H54 (cell line): ENCODE measurements at regions not wholly inside any gene's neighbourhood (a gene's known extent, or its start where the extent isn't known, plus 50 kb on each side); places are given as distances from the start of the nearest gene placed in this dataset.
"Not testable (repeated sequence)": the region's sequence is repeated elsewhere in the genome, so short reads cannot be mapped to it uniquely, and the experiment has no call there.

ENCODE experiments used
- DNase-seq: peaks from one replicate; pipeline ENCODE4 v3.0.0; 2011; ENCODE audit warnings: low spot score, mixed read lengths; ENCODE audit not compliant: insufficient read length
- FAIRE-seq: peaks from 3 replicates; lab custom pipeline; 2011; peaks lifted over from hg19 to GRCh38; lab: Jason Lieb, UNC
- POLR2A ChIP-seq: IDR thresholded peaks from 2 replicates; pipeline ENCODE4 v1.6.1; 2011; ENCODE audit warnings: low read depth, mild to moderate bottlenecking, low read length

DNA sequence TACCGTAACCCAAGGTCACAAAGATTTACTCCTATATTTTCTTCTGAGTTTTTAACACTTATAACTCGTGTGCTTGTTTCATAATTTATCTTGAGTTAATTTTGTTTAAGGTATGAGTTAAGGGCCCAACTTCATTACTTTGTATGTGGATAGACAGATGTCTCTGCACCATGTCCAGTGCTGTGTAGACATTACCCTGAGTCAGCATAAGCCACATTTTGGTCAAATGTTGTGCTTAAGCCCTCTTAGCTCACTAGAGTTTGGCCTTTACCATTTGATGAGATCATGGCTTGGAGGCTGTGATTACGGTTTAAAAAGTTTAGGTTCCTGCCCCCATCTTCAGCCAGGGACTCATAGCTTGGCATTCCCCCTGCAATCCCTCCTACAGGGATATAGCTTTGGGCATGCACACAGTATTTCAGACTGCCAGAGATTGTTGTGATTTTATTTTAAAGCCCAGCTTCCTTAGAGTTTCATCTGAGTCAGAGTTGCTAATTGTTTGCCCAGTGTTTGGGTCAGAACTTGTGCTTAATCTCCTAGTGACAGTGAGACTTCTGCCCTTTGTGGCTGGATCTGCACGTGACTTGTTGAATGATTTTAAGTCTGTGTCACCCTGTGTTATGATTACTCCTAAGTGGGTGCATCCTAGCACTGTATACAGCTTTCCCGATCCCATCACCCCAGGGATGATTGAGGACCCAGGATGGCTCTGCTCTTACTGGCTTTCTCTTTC lies 393.1 kb downstream of the CNTNAP4 start:
- FAIRE-seq: no peak
- no peak for TF ChIP-seq POLR2A
- no peak for DNase-seq

DNA sequence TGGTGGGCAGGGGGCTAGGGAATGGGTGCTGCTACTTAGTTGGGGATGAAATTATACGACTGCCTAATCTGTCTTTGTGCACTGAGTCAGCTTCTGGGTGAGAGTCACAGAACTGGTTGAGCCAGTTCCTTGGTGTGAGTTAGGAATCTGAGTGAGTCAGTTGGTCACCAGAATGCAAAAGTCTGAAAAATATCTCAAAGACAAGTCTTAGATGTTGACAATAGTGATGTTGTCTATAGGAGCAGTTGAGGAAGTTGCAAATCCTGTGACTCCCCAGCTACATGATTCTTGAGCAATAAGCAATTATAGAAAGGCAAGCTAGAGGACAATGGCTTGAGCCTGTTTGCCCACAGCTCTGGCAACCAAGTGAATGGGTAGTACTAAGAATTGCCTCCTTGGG lies 399.2 kb downstream of the CNTNAP4 start:
- DNase-seq (no peak), FAIRE-seq (no peak)
- no peak for TF ChIP-seq POLR2A

GRCh38 chr16:76681296-76681695 lies 404.1 kb downstream of the CNTNAP4 start:
- DNase-seq (no peak), FAIRE-seq (no peak)
- no peak for TF ChIP-seq POLR2A

GRCh38 chr16:76683051-76683450 lies 405.9 kb downstream of the CNTNAP4 start:
- TF ChIP-seq POLR2A: no peak
- DNase-seq (no peak), FAIRE-seq (no peak)

DNA sequence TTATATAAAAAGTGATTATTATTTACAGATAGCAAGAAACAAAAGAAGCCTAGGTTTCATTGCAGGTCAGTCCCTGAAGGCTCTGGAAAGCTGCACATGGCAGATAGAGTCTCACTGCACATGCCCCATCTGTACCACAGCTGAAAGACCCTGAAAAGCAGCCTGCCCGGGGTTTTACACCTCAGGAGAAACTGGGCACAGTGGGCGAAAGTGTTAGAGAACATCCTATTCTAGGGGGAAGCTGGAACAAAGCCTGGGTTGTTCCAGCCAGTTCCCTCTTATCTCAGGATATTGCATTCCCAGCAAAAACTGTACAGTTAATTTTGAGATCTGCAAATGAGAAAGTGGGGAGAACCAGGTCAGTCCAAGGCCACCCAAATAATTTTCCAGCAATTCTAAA lies 419.7 kb downstream of the CNTNAP4 start:
- no peak for DNase-seq
- TF ChIP-seq POLR2A: no peak
- no peak for FAIRE-seq

DNA sequence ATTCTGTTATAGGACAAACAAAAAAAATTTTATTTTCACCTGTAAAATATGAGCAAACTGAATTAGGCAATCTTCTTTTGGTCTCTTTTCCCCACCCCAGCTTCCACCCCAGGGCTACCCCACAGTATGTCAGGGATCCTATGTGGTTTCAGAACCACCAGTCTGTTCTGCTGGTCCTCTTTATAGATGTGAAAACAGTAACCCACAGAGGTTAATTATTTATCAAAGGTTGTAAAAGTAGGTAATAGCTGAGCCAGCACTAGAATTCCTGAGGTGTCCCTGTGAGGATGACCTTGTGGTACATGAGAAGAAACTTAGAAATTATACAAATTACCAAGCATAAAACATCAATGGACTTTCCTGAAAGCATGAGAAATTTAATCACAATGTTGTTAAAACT lies 428.7 kb downstream of the CNTNAP4 start:
- no peak for DNase-seq
- no peak for TF ChIP-seq POLR2A
- FAIRE-seq: no peak

DNA sequence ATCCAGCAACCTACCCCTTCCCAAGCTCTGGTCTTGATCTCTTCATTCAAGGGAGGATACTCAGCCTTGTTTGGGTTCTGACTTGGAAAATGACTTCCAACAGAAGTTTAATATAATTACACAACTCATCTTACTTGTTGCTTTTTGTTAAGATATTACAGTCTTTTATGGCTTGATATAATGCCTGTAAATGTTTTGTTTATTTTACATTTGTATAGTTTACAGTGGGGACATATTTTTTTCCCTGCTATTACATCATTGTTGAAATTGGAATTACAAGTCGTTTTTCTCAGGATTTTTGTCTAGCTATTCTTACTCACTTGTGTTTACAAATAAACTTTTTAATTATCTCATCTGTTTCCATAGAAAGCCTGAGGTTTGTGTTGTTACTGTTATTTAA lies 436.0 kb downstream of the CNTNAP4 start:
- TF ChIP-seq POLR2A: no peak
- FAIRE-seq (no peak), DNase-seq (no peak)

DNA sequence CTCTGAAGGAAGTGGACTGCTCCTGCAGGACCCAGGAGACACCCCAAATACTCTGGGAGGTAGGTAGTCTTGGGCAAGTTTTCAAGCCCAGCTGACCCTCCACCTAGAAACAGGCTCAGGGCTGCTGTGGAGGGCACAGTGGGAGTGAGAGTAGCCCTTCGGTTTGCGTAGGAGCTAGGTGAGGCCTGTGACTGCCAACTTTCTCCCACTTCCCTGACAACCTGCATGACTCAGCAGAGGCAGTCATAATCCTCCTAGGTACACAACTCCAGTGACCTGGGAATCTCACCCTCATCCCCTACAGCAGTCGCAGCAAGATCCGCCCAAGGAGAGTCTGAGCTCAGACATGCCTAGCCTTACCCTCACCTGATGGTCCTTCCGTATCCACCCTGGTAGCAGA lies 439.1 kb downstream of the CNTNAP4 start:
- not testable (repeated sequence) for DNase-seq, FAIRE-seq

GRCh38 chr16:76724181-76724580 lies 447.0 kb downstream of the CNTNAP4 start:
- TF ChIP-seq POLR2A: no peak
- no peak for FAIRE-seq
- DNase-seq: no peak

DNA sequence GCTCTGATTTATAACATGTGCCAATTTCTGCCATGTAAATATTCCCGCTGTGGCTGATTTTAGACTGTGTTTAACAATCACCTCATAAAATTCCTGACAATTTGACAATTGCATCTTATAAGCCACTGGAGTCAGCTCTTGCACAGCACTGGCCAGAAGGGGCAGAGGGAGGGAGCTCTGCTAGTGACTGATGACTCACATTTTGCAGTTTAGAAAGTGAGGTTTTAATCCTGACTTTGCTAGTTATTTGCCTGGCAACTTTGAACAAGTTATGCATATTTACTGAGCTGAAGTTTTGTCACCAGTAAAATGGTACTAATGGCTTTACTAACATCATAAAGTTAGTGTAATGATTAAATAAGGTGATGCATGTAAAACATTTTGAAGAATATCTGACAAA lies 452.3 kb downstream of the CNTNAP4 start:
- no peak for TF ChIP-seq POLR2A
- no peak for FAIRE-seq
- DNase-seq: no peak

GRCh38 chr16:76732894-76733293 lies 455.7 kb downstream of the CNTNAP4 start:
- FAIRE-seq (no peak), DNase-seq (no peak)
- no peak for TF ChIP-seq POLR2A

DNA sequence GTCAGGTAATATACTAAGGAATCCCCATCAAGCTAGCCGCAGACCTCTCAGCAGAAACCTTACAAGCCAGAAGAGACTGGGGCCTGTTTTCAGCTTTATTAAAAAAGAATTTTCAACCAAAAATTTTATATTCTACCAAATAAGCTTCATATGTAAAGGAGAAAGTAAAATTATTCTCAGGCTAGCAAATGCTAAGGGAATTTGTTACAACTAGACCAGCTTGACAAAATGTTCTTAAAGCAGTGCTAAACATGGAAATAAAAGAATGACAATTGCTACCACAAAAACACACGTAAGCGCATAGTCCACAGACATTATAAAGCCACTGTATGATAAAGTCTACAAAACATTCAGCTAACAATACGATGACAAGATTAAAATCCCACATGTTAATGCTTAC lies 449.4 kb upstream of the MON1B start:
- FAIRE-seq (no peak), DNase-seq (no peak)
- TF ChIP-seq POLR2A: no peak

GRCh38 chr16:76748461-76749348 lies 442.3 kb upstream of the MON1B start:
- DNase-seq (no peak), FAIRE-seq (no peak)
- TF ChIP-seq POLR2A: no peak

DNA sequence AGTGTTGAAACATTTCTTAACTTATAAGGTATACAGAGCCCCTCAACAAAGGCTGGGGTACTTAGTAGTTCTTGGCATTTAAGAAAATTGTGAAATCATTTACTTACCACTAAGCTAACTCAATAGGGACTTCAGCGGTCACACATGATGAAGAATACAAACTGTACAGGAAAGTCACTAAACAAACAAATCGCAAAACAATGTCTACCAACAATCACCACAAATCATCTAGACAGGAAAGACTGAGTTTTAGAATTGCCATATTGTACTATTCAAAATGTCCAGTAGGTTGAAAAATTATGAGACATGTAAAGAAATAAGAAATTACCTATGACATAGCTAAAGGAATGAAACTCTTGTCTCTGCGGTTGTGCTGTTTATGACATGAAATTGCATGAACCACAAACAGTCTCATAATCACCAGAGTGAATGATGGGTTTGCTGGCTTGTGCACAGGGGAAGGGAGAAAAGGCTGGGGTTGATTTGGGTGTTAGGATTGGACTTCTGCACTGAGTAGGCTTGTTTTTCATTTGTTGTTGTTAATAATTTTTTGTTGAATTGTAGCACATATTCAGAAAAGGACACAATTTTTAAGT lies 441.1 kb upstream of the MON1B start:
- FAIRE-seq: no peak
- no peak for DNase-seq
- TF ChIP-seq POLR2A: no peak
